ENCODE measurements at regions not wholly inside any gene's neighbourhood (a gene's known extent, or its start where the extent isn't known, plus 50 kb on each side); places are given as distances from the start of the nearest gene placed in this dataset.

GRCh38 chr10:91137822-91138221, 82.6 kb upstream of the PCGF5 start:
- Histone ChIP-seq H4K5ac (ENCODE audit: low read length) (no peak overlapping the region), H3K4me2 (ENCODE audit: low read length) (no peak overlapping the region), H3K79me1 (ENCODE audit: low read length) (no peaks in the 10 kb centered on the region), H3K4ac (ENCODE audit: low read depth, low read length) (no peak overlapping the region), H3K79me2 (ENCODE audit: control insufficient read depth, insufficient read depth, low read length) (no peaks in the 10 kb centered on the region), H3K18ac (ENCODE audit: low read length) (no peak overlapping the region), H3K9ac (ENCODE audit: low read length) (no peak overlapping the region), H2BK5ac (ENCODE audit: low read length) (no peak overlapping the region), H4K8ac (ENCODE audit: low read depth, low read length) (no peak overlapping the region), H3K4me1 (ENCODE audit: control insufficient read depth, low read depth, low read length) (no peaks in the 10 kb centered on the region), H2AK5ac (ENCODE audit: low read length) (no peak overlapping the region), H3K23ac (ENCODE audit: low read length) (no peak overlapping the region), H2BK15ac (replicated peaks; ENCODE audit: low read depth) (no peak overlapping the region), H3K36me3 (ENCODE audit: control insufficient read depth, insufficient read depth, low read length) (no peaks in the 10 kb centered on the region), H3K56ac (ENCODE audit: low read length) (no peak overlapping the region), H2BK120ac (ENCODE audit: low read depth, low read length) (no peak overlapping the region), H3K27ac (ENCODE audit: low read depth, low read length) (no peak overlapping the region), H3K27me3 (ENCODE audit: insufficient read depth, low read length, poor library complexity) (no peaks in the 10 kb centered on the region), H3K4me3 (ENCODE audit: low read length) (no peak overlapping the region)
- no CpG with 5 or more reads among the region's 1 CpG for WGBS (ENCODE audit: extremely low coverage, insufficient coverage, low lambda C conversion rate)
- no peak for DNase-seq

- no peak overlapping the region for H3K23ac ChIP-seq (ENCODE audit: low read length)
- no peak overlapping the region for H3K9ac ChIP-seq (ENCODE audit: low read length)
- no peaks in the 10 kb centered on the region for H3K27me3 ChIP-seq (ENCODE audit: insufficient read depth, low read length, poor library complexity)
- no peaks in the 10 kb centered on the region for H3K79me2 ChIP-seq (ENCODE audit: control insufficient read depth, insufficient read depth, low read length)
- H3K4me3 ChIP-seq (ENCODE audit: low read length): no peak overlapping the region
- H4K5ac ChIP-seq (ENCODE audit: low read length): no peak overlapping the region
- no peak overlapping the region for H3K56ac ChIP-seq (ENCODE audit: low read length)
- no peak overlapping the region for H2BK15ac ChIP-seq (replicated peaks; ENCODE audit: low read depth)
- H3K4ac ChIP-seq (ENCODE audit: low read depth, low read length): no peak overlapping the region
- H3K4me2 ChIP-seq (ENCODE audit: low read length): no peak overlapping the region
- no peak overlapping the region for H2BK5ac ChIP-seq (ENCODE audit: low read length)
- no peak overlapping the region for H2BK120ac ChIP-seq (ENCODE audit: low read depth, low read length)
- DNase-seq: no peak
- no peaks in the 10 kb centered on the region for H3K36me3 ChIP-seq (ENCODE audit: control insufficient read depth, insufficient read depth, low read length)
- no peaks in the 10 kb centered on the region for H3K79me1 ChIP-seq (ENCODE audit: low read length)
- H2AK5ac ChIP-seq (ENCODE audit: low read length): no peak overlapping the region
- no peak overlapping the region for H3K18ac ChIP-seq (ENCODE audit: low read length)
- no CpG with 5 or more reads among the region's 6 CpGs for WGBS (ENCODE audit: extremely low coverage, insufficient coverage, low lambda C conversion rate)
- H3K27ac ChIP-seq (ENCODE audit: low read depth, low read length): no peak overlapping the region
- H4K8ac ChIP-seq (ENCODE audit: low read depth, low read length): no peak overlapping the region
- H3K4me1 ChIP-seq (ENCODE audit: control insufficient read depth, low read depth, low read length): no peaks in the 10 kb centered on the region
These were observed 79.4 kb upstream of the PCGF5 start for GRCh38 chr10:91140995-91141549.

GRCh38 chr10:91144961-91145360, 75.5 kb upstream of the PCGF5 start:
- no peak overlapping the region for H2BK120ac ChIP-seq (ENCODE audit: low read depth, low read length)
- no peak overlapping the region for H2BK15ac ChIP-seq (replicated peaks; ENCODE audit: low read depth)
- H3K23ac ChIP-seq (ENCODE audit: low read length): no peak overlapping the region
- no peaks in the 10 kb centered on the region for H3K27me3 ChIP-seq (ENCODE audit: insufficient read depth, low read length, poor library complexity)
- no peak for DNase-seq
- no peak overlapping the region for H2BK5ac ChIP-seq (ENCODE audit: low read length)
- H2AK5ac ChIP-seq (ENCODE audit: low read length): no peak overlapping the region
- no peak overlapping the region for H4K5ac ChIP-seq (ENCODE audit: low read length)
- H3K4me3 ChIP-seq (ENCODE audit: low read length): no peak overlapping the region
- no peaks in the 10 kb centered on the region for H3K79me1 ChIP-seq (ENCODE audit: low read length)
- no peaks in the 10 kb centered on the region for H3K4me1 ChIP-seq (ENCODE audit: control insufficient read depth, low read depth, low read length)
- no peak overlapping the region for H3K4me2 ChIP-seq (ENCODE audit: low read length)
- no peak overlapping the region for H3K27ac ChIP-seq (ENCODE audit: low read depth, low read length)
- no peak overlapping the region for H4K8ac ChIP-seq (ENCODE audit: low read depth, low read length)
- no peak overlapping the region for H3K4ac ChIP-seq (ENCODE audit: low read depth, low read length)
- no CpG with 5 or more reads among the region's 1 CpG for WGBS (ENCODE audit: extremely low coverage, insufficient coverage, low lambda C conversion rate)
- H3K79me2 ChIP-seq (ENCODE audit: control insufficient read depth, insufficient read depth, low read length): no peaks in the 10 kb centered on the region
- no peaks in the 10 kb centered on the region for H3K36me3 ChIP-seq (ENCODE audit: control insufficient read depth, insufficient read depth, low read length)
- no peak overlapping the region for H3K56ac ChIP-seq (ENCODE audit: low read length)
- H3K18ac ChIP-seq (ENCODE audit: low read length): no peak overlapping the region
- H3K9ac ChIP-seq (ENCODE audit: low read length): no peak overlapping the region

- no peak overlapping the region for H3K18ac ChIP-seq (ENCODE audit: low read length)
- no peak overlapping the region for H2BK120ac ChIP-seq (ENCODE audit: low read depth, low read length)
- no peak overlapping the region for H3K56ac ChIP-seq (ENCODE audit: low read length)
- no peaks in the 10 kb centered on the region for H3K79me1 ChIP-seq (ENCODE audit: low read length)
- no CpG with 5 or more reads among the region's 1 CpG for WGBS (ENCODE audit: extremely low coverage, insufficient coverage, low lambda C conversion rate)
- H3K79me2 ChIP-seq (ENCODE audit: control insufficient read depth, insufficient read depth, low read length): no peaks in the 10 kb centered on the region
- no peak overlapping the region for H2AK5ac ChIP-seq (ENCODE audit: low read length)
- no peak overlapping the region for H3K9ac ChIP-seq (ENCODE audit: low read length)
- H3K27me3 ChIP-seq (ENCODE audit: insufficient read depth, low read length, poor library complexity): no peaks in the 10 kb centered on the region
- H4K8ac ChIP-seq (ENCODE audit: low read depth, low read length): no peak overlapping the region
- H3K27ac ChIP-seq (ENCODE audit: low read depth, low read length): no peak overlapping the region
- H3K4me2 ChIP-seq (ENCODE audit: low read length): no peak overlapping the region
- no peaks in the 10 kb centered on the region for H3K4me1 ChIP-seq (ENCODE audit: control insufficient read depth, low read depth, low read length)
- no peak for DNase-seq
- no peak overlapping the region for H2BK15ac ChIP-seq (replicated peaks; ENCODE audit: low read depth)
- no peak overlapping the region for H3K23ac ChIP-seq (ENCODE audit: low read length)
- H3K4me3 ChIP-seq (ENCODE audit: low read length): no peak overlapping the region
- H4K5ac ChIP-seq (ENCODE audit: low read length): no peak overlapping the region
- no peak overlapping the region for H3K4ac ChIP-seq (ENCODE audit: low read depth, low read length)
- H3K36me3 ChIP-seq (ENCODE audit: control insufficient read depth, insufficient read depth, low read length): no peaks in the 10 kb centered on the region
- no peak overlapping the region for H2BK5ac ChIP-seq (ENCODE audit: low read length)
These were observed 74.3 kb upstream of the PCGF5 start for GRCh38 chr10:91146146-91146545.

GRCh38 chr10:91149550-91149949, 70.9 kb upstream of the PCGF5 start:
- Histone ChIP-seq H2AK5ac (ENCODE audit: low read length) (no peak overlapping the region), H3K27me3 (ENCODE audit: insufficient read depth, low read length, poor library complexity) (no peaks in the 10 kb centered on the region), H3K4ac (ENCODE audit: low read depth, low read length) (no peak overlapping the region), H2BK15ac (replicated peaks; ENCODE audit: low read depth) (no peak overlapping the region), H2BK5ac (ENCODE audit: low read length) (no peak overlapping the region), H3K79me1 (ENCODE audit: low read length) (no peaks in the 10 kb centered on the region), H3K56ac (ENCODE audit: low read length) (no peak overlapping the region), H3K23ac (ENCODE audit: low read length) (no peak overlapping the region), H3K9ac (ENCODE audit: low read length) (no peak overlapping the region), H3K4me2 (ENCODE audit: low read length) (no peak overlapping the region), H3K4me1 (ENCODE audit: control insufficient read depth, low read depth, low read length) (no peaks in the 10 kb centered on the region), H2BK120ac (ENCODE audit: low read depth, low read length) (no peak overlapping the region), H3K36me3 (ENCODE audit: control insufficient read depth, insufficient read depth, low read length) (no peaks in the 10 kb centered on the region), H4K5ac (ENCODE audit: low read length) (no peak overlapping the region), H3K79me2 (ENCODE audit: control insufficient read depth, insufficient read depth, low read length) (no peaks in the 10 kb centered on the region), H3K27ac (ENCODE audit: low read depth, low read length) (no peak overlapping the region), H3K18ac (ENCODE audit: low read length) (no peak overlapping the region), H4K8ac (ENCODE audit: low read depth, low read length) (no peak overlapping the region), H3K4me3 (ENCODE audit: low read length) (no peak overlapping the region)
- no CpG with 5 or more reads among the region's 3 CpGs for WGBS (ENCODE audit: extremely low coverage, insufficient coverage, low lambda C conversion rate)
- DNase-seq: no peak

- no peak overlapping the region for H3K4ac ChIP-seq (ENCODE audit: low read depth, low read length)
- H2AK5ac ChIP-seq (ENCODE audit: low read length): no peak overlapping the region
- H4K5ac ChIP-seq (ENCODE audit: low read length): no peak overlapping the region
- no CpG with 5 or more reads among the region's 3 CpGs for WGBS (ENCODE audit: extremely low coverage, insufficient coverage, low lambda C conversion rate)
- H2BK5ac ChIP-seq (ENCODE audit: low read length): no peak overlapping the region
- no peak overlapping the region for H3K56ac ChIP-seq (ENCODE audit: low read length)
- no peak overlapping the region for H3K18ac ChIP-seq (ENCODE audit: low read length)
- no peak overlapping the region for H3K23ac ChIP-seq (ENCODE audit: low read length)
- no peak overlapping the region for H3K4me2 ChIP-seq (ENCODE audit: low read length)
- H2BK15ac ChIP-seq (replicated peaks; ENCODE audit: low read depth): no peak overlapping the region
- no peaks in the 10 kb centered on the region for H3K79me2 ChIP-seq (ENCODE audit: control insufficient read depth, insufficient read depth, low read length)
- H3K79me1 ChIP-seq (ENCODE audit: low read length): no peaks in the 10 kb centered on the region
- H3K27ac ChIP-seq (ENCODE audit: low read depth, low read length): no peak overlapping the region
- H3K9ac ChIP-seq (ENCODE audit: low read length): no peak overlapping the region
- H3K27me3 ChIP-seq (ENCODE audit: insufficient read depth, low read length, poor library complexity): no peaks in the 10 kb centered on the region
- H2BK120ac ChIP-seq (ENCODE audit: low read depth, low read length): no peak overlapping the region
- H3K4me3 ChIP-seq (ENCODE audit: low read length): no peak overlapping the region
- no peaks in the 10 kb centered on the region for H3K4me1 ChIP-seq (ENCODE audit: control insufficient read depth, low read depth, low read length)
- no peaks in the 10 kb centered on the region for H3K36me3 ChIP-seq (ENCODE audit: control insufficient read depth, insufficient read depth, low read length)
- H4K8ac ChIP-seq (ENCODE audit: low read depth, low read length): no peak overlapping the region
- no peak for DNase-seq
These were observed 69.8 kb upstream of the PCGF5 start for GRCh38 chr10:91150631-91151030.

Measured in mesendoderm (in vitro differentiated cells).